GM19324 (cell line): ENCODE measurements at regions not wholly inside any gene's neighbourhood (a gene's known extent, or its start where the extent isn't known, plus 50 kb on each side); places are given as distances from the start of the nearest gene placed in this dataset.
A peak's percentile ranks its signal among the peaks of the same experiment; 100 is the strongest.
"Not testable (repeated sequence)": the region's sequence is repeated elsewhere in the genome, so short reads cannot be mapped to it uniquely, and the experiment has no call there.

Experiments
- ATAC-seq: cut with Tn5 transposase; IDR thresholded peaks from one replicate; pipeline ENCODE4 v1.9.1; 2021; ENCODE audit warnings: mild to moderate bottlenecking, moderate library complexity; ENCODE audit not compliant: unreplicated experiment, low FRiP score

GRCh38 chr12:31906557-31907301, 52.5 kb upstream of the RESF1 start:
- ATAC-seq = no peak

- ATAC-seq = no peak
Observed at GRCh38 chr12:31903025-31903424, 56.2 kb upstream of the RESF1 start.

- ATAC-seq = no peak
Observed at GRCh38 chr12:31900271-31900670, 58.9 kb upstream of the RESF1 start.

- ATAC-seq = no peak
Observed at GRCh38 chr12:31899109-31899508, 60.1 kb upstream of the RESF1 start.

- no peak for ATAC-seq
Observed at GRCh38 chr12:31897781-31898503, 61.3 kb upstream of the RESF1 start.

- not testable (repeated sequence) for ATAC-seq
Observed at GRCh38 chr12:31897092-31897491, 62.1 kb upstream of the RESF1 start.

- ATAC-seq = peak; percentile 99
Observed at GRCh38 chr12:31896514-31897039, 62.6 kb upstream of the RESF1 start.

GRCh38 chr12:31895449-31896150, 63.6 kb upstream of the RESF1 start:
- ATAC-seq = no peak

GRCh38 chr12:31890295-31891285, 68.6 kb upstream of the RESF1 start:
- no peak for ATAC-seq

- ATAC-seq = no peak
Observed at GRCh38 chr12:31887109-31887811, 72.0 kb upstream of the RESF1 start.

GRCh38 chr12:31882682-31883081, 76.5 kb upstream of the RESF1 start:
- not testable (repeated sequence) for ATAC-seq

GRCh38 chr12:31880340-31880739, 78.9 kb upstream of the RESF1 start:
- no peak for ATAC-seq

- no peak for ATAC-seq
Observed at GRCh38 chr12:31877884-31878283, 81.3 kb upstream of the RESF1 start.

GRCh38 chr12:31876568-31877424, 82.4 kb upstream of the RESF1 start:
- ATAC-seq = no peak

- no peak for ATAC-seq
Observed at GRCh38 chr12:31875609-31875964, 83.6 kb upstream of the RESF1 start.

- ATAC-seq = no peak
Observed at GRCh38 chr12:31874961-31875608, 84.1 kb upstream of the RESF1 start.

- ATAC-seq = no peak
Observed at GRCh38 chr12:31872831-31873604, 86.2 kb upstream of the RESF1 start.
